Trophoblast cell (in vitro differentiated cells and primary cell): ENCODE measurements at regions not wholly inside any gene's neighbourhood (a gene's known extent, or its start where the extent isn't known, plus 50 kb on each side); places are given as distances from the start of the nearest gene placed in this dataset.

Source experiments
- DNase-seq, 2 donors: peaks; one replicate each; pipeline ENCODE4 v3.0.0-alpha.2; 2016
- H2AFZ ChIP-seq: 2 replicates; pipeline ENCODE4 v1.6.1; 2013; ENCODE audit warnings: low read length, moderate library complexity, mild to moderate bottlenecking; ENCODE audit not compliant: insufficient read depth, poor library complexity
- H2AK5ac ChIP-seq: 2 replicates; pipeline ENCODE4 v1.6.1; 2013; ENCODE audit warnings: mild to moderate bottlenecking, low read length
- H2BK120ac ChIP-seq: 2 replicates; pipeline ENCODE4 v1.6.1; 2013; ENCODE audit warnings: low read length, mild to moderate bottlenecking, moderate library complexity; ENCODE audit not compliant: insufficient read depth, poor library complexity
- H2BK12ac ChIP-seq: 2 replicates; pipeline ENCODE4 v1.6.1; 2013; ENCODE audit warnings: mild to moderate bottlenecking, low read length, moderate library complexity
- H2BK5ac ChIP-seq: 2 replicates; pipeline ENCODE4 v1.6.1; 2013; ENCODE audit warnings: low read length, low read depth, moderate library complexity, mild to moderate bottlenecking; ENCODE audit not compliant: poor library complexity
- H3K14ac ChIP-seq: 2 replicates; pipeline ENCODE4 v1.6.1; 2013; ENCODE audit warnings: mild to moderate bottlenecking, low read length
- H3K18ac ChIP-seq: 2 replicates; pipeline ENCODE4 v1.6.1; 2013; ENCODE audit warnings: mild to moderate bottlenecking, low read length
- H3K23ac ChIP-seq: 2 replicates; pipeline ENCODE4 v1.6.1; 2013; ENCODE audit warnings: low read length
- H3K27ac ChIP-seq: 2 replicates; pipeline ENCODE4 v1.5.1; 2013; ENCODE audit warnings: low read depth, mild to moderate bottlenecking, inconsistent platforms, low read length, moderate library complexity
- H3K27me3 ChIP-seq: 2 replicates; pipeline ENCODE4 v1.6.1; 2013; ENCODE audit warnings: inconsistent platforms, mild to moderate bottlenecking, low read length, moderate library complexity; ENCODE audit not compliant: insufficient read depth
- H3K36me3 ChIP-seq, 2 experiments: 1 replicate in 1 of 2; 2 replicates in 1 of 2; pipeline ENCODE4 v1.6.1; 2013; ENCODE audit warnings: low read length in 2 of 2, mild to moderate bottlenecking in 2 of 2, moderate library complexity in 1 of 2; ENCODE audit not compliant: insufficient read depth in 2 of 2, control insufficient read depth in 1 of 2
- H3K4ac ChIP-seq: 2 replicates; pipeline ENCODE4 v1.6.1; 2013; ENCODE audit warnings: low read depth, mild to moderate bottlenecking, low read length, moderate library complexity
- H3K4me1 ChIP-seq, 2 experiments: 1 replicate in 1 of 2; 2 replicates in 1 of 2; pipeline ENCODE4 v1.6.1; 2013; ENCODE audit warnings: low read length in 2 of 2, mild to moderate bottlenecking in 2 of 2, moderate library complexity in 1 of 2; ENCODE audit not compliant: insufficient read depth in 2 of 2, control insufficient read depth in 1 of 2
- H3K4me2 ChIP-seq: 2 replicates; pipeline ENCODE4 v1.6.1; 2013; ENCODE audit warnings: inconsistent platforms, mild to moderate bottlenecking, low read length, moderate library complexity
- H3K4me3 ChIP-seq: 2 replicates; pipeline ENCODE4 v1.5.1; 2013; ENCODE audit warnings: mild to moderate bottlenecking, low read depth, low read length, inconsistent platforms
- H3K79me1 ChIP-seq: one replicate; pipeline ENCODE4 v1.6.1; 2013; ENCODE audit warnings: low read length
- H3K79me2 ChIP-seq: 2 replicates; pipeline ENCODE4 v1.6.1; 2013; ENCODE audit warnings: low read length, mild to moderate bottlenecking; ENCODE audit not compliant: control insufficient read depth, insufficient read depth, poor library complexity
- H3K9ac ChIP-seq: 2 replicates; pipeline ENCODE4 v1.6.1; 2013; ENCODE audit warnings: mild to moderate bottlenecking, low read length
- H3K9me3 ChIP-seq: 2 replicates; pipeline ENCODE4 v1.6.1; 2013; ENCODE audit warnings: low read depth, mild to moderate bottlenecking, control low read depth, inconsistent platforms, low read length; ENCODE audit not compliant: insufficient read depth
- H4K12ac ChIP-seq: 2 replicates; pipeline ENCODE4 v1.6.1; 2013; ENCODE audit warnings: low read depth, mild to moderate bottlenecking, low read length, moderate library complexity
- H4K8ac ChIP-seq: 2 replicates; pipeline ENCODE4 v1.6.1; 2013; ENCODE audit warnings: low read depth, mild to moderate bottlenecking, low read length, moderate library complexity
- H4K91ac ChIP-seq: one replicate; pipeline ENCODE4 v1.6.1; 2013; ENCODE audit warnings: low read depth, mild to moderate bottlenecking, low read length, moderate library complexity
- WGBS: extraction: QIAGEN DNeasy Blood & Tissue Kit; methylation state at CpG from one replicate; pipeline ENCODE4 v1.1.7; 2013; ENCODE audit warnings: missing lambda C conversion rate; ENCODE audit not compliant: insufficient read length, insufficient coverage; ENCODE audit errors: extremely low coverage; 5-methylcytosine and 5-hydroxymethylcytosine counted together

GRCh38 chr2:223122781-223123180 lies 70.8 kb downstream of the KCNE4 start:
- Histone ChIP-seq H4K8ac (no peak overlapping the region), H3K27me3 (no peaks in the 10 kb centered on the region), H3K4me2 (no peak overlapping the region), H3K4me3 (no peak overlapping the region), H3K79me2 (no peaks in the 10 kb centered on the region), H3K27ac (no peak overlapping the region), H3K36me3 (no peaks in the 10 kb centered on the region), H3K18ac (no peak overlapping the region), H4K12ac (no peak overlapping the region), H3K4ac (no peak overlapping the region), H3K9ac (no peak overlapping the region), H2BK5ac (no peak overlapping the region), H3K4me1 (no peaks in the 10 kb centered on the region), H3K23ac (no peak overlapping the region), H3K9me3 (no peaks in the 10 kb centered on the region), H2AK5ac (no peak overlapping the region), H2BK120ac (no peak overlapping the region), H2AFZ (no peak overlapping the region), H2BK12ac (no peak overlapping the region), H3K14ac (no peak overlapping the region), H4K91ac (no peak overlapping the region), H3K79me1 (no peaks in the 10 kb centered on the region)
- no peak for DNase-seq
- WGBS, result no CpG with 5 or more reads among the region's 4 CpGs

GRCh38 chr2:223123855-223124610 lies 72.0 kb downstream of the KCNE4 start:
- H3K9me3 ChIP-seq, result no peaks in the 10 kb centered on the region
- no peak overlapping the region for H4K12ac ChIP-seq
- no peak for DNase-seq
- H3K4me2 ChIP-seq, result no peak overlapping the region
- no peaks in the 10 kb centered on the region for H3K4me1 ChIP-seq
- H3K14ac ChIP-seq, result no peak overlapping the region
- H3K27me3 ChIP-seq, result no peaks in the 10 kb centered on the region
- no peak overlapping the region for H2BK12ac ChIP-seq
- H2BK120ac ChIP-seq, result no peak overlapping the region
- no peaks in the 10 kb centered on the region for H3K36me3 ChIP-seq
- H2BK5ac ChIP-seq, result no peak overlapping the region
- WGBS, result no CpG with 5 or more reads among the region's 6 CpGs
- no peak overlapping the region for H3K9ac ChIP-seq
- H3K79me2 ChIP-seq, result no peaks in the 10 kb centered on the region
- H3K23ac ChIP-seq, result no peak overlapping the region
- no peaks in the 10 kb centered on the region for H3K79me1 ChIP-seq
- no peak overlapping the region for H3K18ac ChIP-seq
- H4K8ac ChIP-seq, result no peak overlapping the region
- no peak overlapping the region for H3K4ac ChIP-seq
- no peak overlapping the region for H2AFZ ChIP-seq
- H3K27ac ChIP-seq, result no peak overlapping the region
- H2AK5ac ChIP-seq, result no peak overlapping the region
- H3K4me3 ChIP-seq, result no peak overlapping the region
- no peak overlapping the region for H4K91ac ChIP-seq

DNA sequence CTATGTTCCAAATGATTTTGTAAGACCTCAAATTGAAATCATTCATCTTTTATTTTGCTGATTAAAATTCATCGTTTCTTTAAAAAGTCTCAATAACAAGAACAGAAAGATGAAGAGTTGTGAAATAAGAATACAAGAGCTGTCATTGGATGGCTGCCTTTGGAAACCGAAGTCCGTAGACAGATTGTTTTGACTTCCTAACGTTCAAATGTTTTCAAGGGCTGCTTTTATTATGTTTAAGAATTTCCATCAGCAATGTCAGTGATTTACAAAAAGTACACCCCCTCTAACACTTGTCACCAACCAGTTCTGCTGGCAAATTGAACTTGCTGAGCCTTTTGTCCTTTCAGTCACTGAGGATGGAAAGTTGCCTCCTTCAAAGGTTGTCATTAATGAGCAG lies 89.6 kb downstream of the KCNE4 start:
- Histone ChIP-seq H4K91ac (no peak overlapping the region), H3K18ac (no peak overlapping the region), H3K4me1 (no peaks in the 10 kb centered on the region), H3K27me3 (no peaks in the 10 kb centered on the region), H2AK5ac (no peak overlapping the region), H4K8ac (no peak overlapping the region), H4K12ac (no peak overlapping the region), H2AFZ (no peak overlapping the region), H3K36me3 (no peaks in the 10 kb centered on the region), H3K4me2 (no peak overlapping the region), H3K79me1 (no peaks in the 10 kb centered on the region), H3K23ac (no peak overlapping the region), H3K4me3 (no peak overlapping the region), H2BK5ac (no peak overlapping the region), H2BK12ac (no peak overlapping the region), H3K14ac (no peak overlapping the region), H2BK120ac (no peak overlapping the region), H3K79me2 (no peaks in the 10 kb centered on the region), H3K9ac (no peak overlapping the region), H3K9me3 (no peaks in the 10 kb centered on the region), H3K27ac (no peak overlapping the region), H3K4ac (no peak overlapping the region)
- WGBS, result no CpG with 5 or more reads among the region's 4 CpGs
- DNase-seq, result no peak

GRCh38 chr2:223142118-223142517 lies 90.1 kb downstream of the KCNE4 start:
- no peak overlapping the region for H2AK5ac ChIP-seq
- no peak overlapping the region for H3K23ac ChIP-seq
- no peak overlapping the region for H2BK120ac ChIP-seq
- H3K4me2 ChIP-seq, result no peak overlapping the region
- no peak overlapping the region for H3K9ac ChIP-seq
- H3K79me1 ChIP-seq, result no peaks in the 10 kb centered on the region
- H3K4ac ChIP-seq, result no peak overlapping the region
- no peak overlapping the region for H4K8ac ChIP-seq
- H2AFZ ChIP-seq, result no peak overlapping the region
- no peaks in the 10 kb centered on the region for H3K36me3 ChIP-seq
- no peaks in the 10 kb centered on the region for H3K9me3 ChIP-seq
- no peaks in the 10 kb centered on the region for H3K4me1 ChIP-seq
- H2BK5ac ChIP-seq, result no peak overlapping the region
- no peaks in the 10 kb centered on the region for H3K79me2 ChIP-seq
- no peaks in the 10 kb centered on the region for H3K27me3 ChIP-seq
- H4K12ac ChIP-seq, result no peak overlapping the region
- H2BK12ac ChIP-seq, result peak overlapping the region; percentile 15
- no peak overlapping the region for H4K91ac ChIP-seq
- no peak overlapping the region for H3K27ac ChIP-seq
- no CpG with 5 or more reads among the region's 7 CpGs for WGBS
- H3K4me3 ChIP-seq, result no peak overlapping the region
- DNase-seq, result peak in 1 of 2 donors; percentile 28
- no peak overlapping the region for H3K18ac ChIP-seq
- no peak overlapping the region for H3K14ac ChIP-seq
